Lower lobe of right lung (tissue), 2 donors: ENCODE measurements at regions not wholly inside any gene's neighbourhood (a gene's known extent, or its start where the extent isn't known, plus 50 kb on each side); places are given as distances from the start of the nearest gene placed in this dataset.

ENCODE experiments used
- ATAC-seq, 2 donors: fragments of 200-7000 bp; cut with Tn5 transposase; one replicate each; pipeline ENCODE4 v1.9.1; 2020 to 2022; ENCODE audit warnings: mild to moderate bottlenecking in 2 of 2, moderate library complexity in 2 of 2
- DNase-seq: peaks from one replicate; pipeline ENCODE4 v3.0.0-alpha.2; 2020
- H3K27ac ChIP-seq: fragments of 200-600 bp; one replicate; pipeline ENCODE4 v1.8.0; 2022
- H3K27me3 ChIP-seq: fragments of 200-600 bp; one replicate; pipeline ENCODE4 v1.8.0; 2022; ENCODE audit warnings: low read depth
- H3K36me3 ChIP-seq: fragments of 200-600 bp; one replicate; pipeline ENCODE4 v1.8.0; 2022; ENCODE audit warnings: mild to moderate bottlenecking
- H3K4me1 ChIP-seq: fragments of 200-600 bp; one replicate; pipeline ENCODE4 v1.8.0; 2022
- H3K4me3 ChIP-seq: fragments of 200-600 bp; one replicate; pipeline ENCODE4 v1.8.0; 2022; ENCODE audit warnings: mild to moderate bottlenecking
- H3K9me3 ChIP-seq: fragments of 200-600 bp; one replicate; pipeline ENCODE4 v1.8.0; 2022
- CTCF ChIP-seq: fragments of 200-600 bp; IDR thresholded peaks from one replicate; pipeline ENCODE4 v1.8.0; 2022; ENCODE audit warnings: antibody characterized with exemption, mild to moderate bottlenecking
- intact Hi-C: fragments of 100-400 bp; cut with DNase I; formaldehyde crosslinking; loops from one replicate; pipeline ENCODE4 v1.11.0; 2022
- donor health status: DM: no; HTN: yes; CAD: no; lungs with severe emphysema.

DNA sequence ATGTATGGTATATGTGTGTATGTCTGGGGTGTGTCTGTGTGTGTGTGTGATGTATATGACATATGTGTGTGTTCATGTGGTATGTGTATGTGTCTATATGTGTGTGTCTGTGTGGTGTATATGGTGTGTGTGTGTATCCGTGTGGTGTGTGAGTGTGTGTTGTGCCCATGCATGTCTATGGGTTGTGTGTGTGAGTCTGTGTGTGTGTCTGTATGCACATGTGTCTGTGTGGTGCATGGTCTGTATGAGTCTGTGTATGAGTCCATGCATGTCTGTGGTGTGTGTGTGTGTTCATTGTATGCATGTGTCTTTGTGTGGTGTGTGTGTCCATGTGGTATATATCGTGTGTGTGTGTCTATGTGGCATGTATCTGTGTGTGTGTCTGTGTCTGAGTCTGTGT, 168.1 kb upstream of the GSC start:
- Histone ChIP-seq H3K4me1 (no peaks in the 10 kb centered on the region), H3K9me3 (no peaks in the 10 kb centered on the region), H3K4me3 (no peak overlapping the region), H3K36me3 (no peaks in the 10 kb centered on the region), H3K27ac (no peak overlapping the region), H3K27me3 (peaks cover 3% of the 10 kb centered on the region)
- DNase-seq (no peak), ATAC-seq (no peak)
- intact Hi-C loops = no loop called here
- no peak for TF ChIP-seq CTCF

- DNase-seq = no peak
- TF ChIP-seq CTCF = no peak
- intact Hi-C loops = no loop called here
- peak overlapping the region; percentile 32 for H3K4me3 ChIP-seq
- H3K4me1 ChIP-seq = no peaks in the 10 kb centered on the region
- H3K27ac ChIP-seq = no peak overlapping the region
- peak; percentile 12 to 32 for ATAC-seq
- no peaks in the 10 kb centered on the region for H3K9me3 ChIP-seq
- no peaks in the 10 kb centered on the region for H3K27me3 ChIP-seq
- H3K36me3 ChIP-seq = no peaks in the 10 kb centered on the region
These were observed 167.2 kb upstream of the GSC start for GRCh38 chr14:94936901-94937685.

DNA sequence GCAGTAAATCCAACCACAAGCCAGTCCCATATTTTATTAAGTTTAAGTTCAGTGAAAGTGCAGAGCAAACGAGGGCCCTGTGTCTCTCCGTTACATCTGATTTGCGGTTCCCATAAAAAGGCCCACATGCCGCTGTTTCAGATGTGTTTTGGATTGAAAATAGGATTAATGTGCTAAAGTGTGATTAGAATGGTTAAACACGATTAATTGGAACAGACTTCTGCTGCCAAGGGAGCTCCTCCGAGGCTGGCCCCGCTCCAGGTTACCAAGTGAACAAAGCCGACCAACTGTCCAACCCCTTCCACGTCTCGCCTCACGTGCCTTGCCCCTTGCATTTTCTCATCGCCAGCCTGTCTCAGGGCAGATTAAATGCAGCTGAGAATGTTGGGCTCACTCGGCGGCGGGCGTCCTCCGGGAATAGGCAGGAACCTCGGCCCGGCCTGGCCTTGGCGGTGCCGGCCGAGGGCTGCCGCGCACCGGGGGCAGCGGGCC, 166.5 kb upstream of the GSC start:
- H3K36me3 ChIP-seq = no peaks in the 10 kb centered on the region
- H3K4me1 ChIP-seq = no peaks in the 10 kb centered on the region
- TF ChIP-seq CTCF = no peak
- intact Hi-C loops = no loop called here
- H3K4me3 ChIP-seq = peak overlapping the region; percentile 32
- peak; percentile 9 to 50 for ATAC-seq
- no peak overlapping the region for H3K27ac ChIP-seq
- H3K9me3 ChIP-seq = no peaks in the 10 kb centered on the region
- DNase-seq = no peak
- no peaks in the 10 kb centered on the region for H3K27me3 ChIP-seq

GRCh38 chr14:94935706-94936300, 165.9 kb upstream of the GSC start:
- Histone ChIP-seq H3K27me3 (no peaks in the 10 kb centered on the region), H3K27ac (no peak overlapping the region), H3K4me1 (no peaks in the 10 kb centered on the region), H3K36me3 (no peaks in the 10 kb centered on the region), H3K9me3 (no peaks in the 10 kb centered on the region), H3K4me3 (no peak overlapping the region)
- TF ChIP-seq CTCF = no peak
- ATAC-seq = no peak
- DNase-seq = no peak
- intact Hi-C loops = no loop called here

- DNase-seq (no peak), ATAC-seq (no peak)
- H3K4me3 ChIP-seq = no peak overlapping the region
- no peaks in the 10 kb centered on the region for H3K9me3 ChIP-seq
- TF ChIP-seq CTCF = no peak
- no peaks in the 10 kb centered on the region for H3K4me1 ChIP-seq
- H3K27ac ChIP-seq = no peak overlapping the region
- H3K27me3 ChIP-seq = no peaks in the 10 kb centered on the region
- intact Hi-C loops = no loop called here
- no peaks in the 10 kb centered on the region for H3K36me3 ChIP-seq
These were observed 164.4 kb upstream of the GSC start for GRCh38 chr14:94934276-94934810.
